Superior temporal gyrus (tissue), 1 donor: ENCODE measurements at regions not wholly inside any gene's neighbourhood (a gene's known extent, or its start where the extent isn't known, plus 50 kb on each side); places are given as distances from the start of the nearest gene placed in this dataset.

Experiments
- DNase-seq: peaks from one replicate; pipeline ENCODE4 v3.0.0-alpha.2; 2016; ENCODE audit errors: extremely low spot score

GRCh38 chr2:171225302-171225980 lies 64.7 kb upstream of the TLK1 start:
- no peak for DNase-seq

GRCh38 chr2:171217330-171217729 lies 56.6 kb upstream of the TLK1 start:
- no peak for DNase-seq

GRCh38 chr2:171216631-171217030 lies 55.9 kb upstream of the TLK1 start:
- DNase-seq, result no peak

- no peak for DNase-seq
Measured at GRCh38 chr2:171214093-171214492, 53.4 kb upstream of the TLK1 start.

- no peak for DNase-seq
Measured at GRCh38 chr2:171210864-171211431, 50.3 kb upstream of the TLK1 start.
